KBM-7 (cell line): ENCODE measurements at regions not wholly inside any gene's neighbourhood (a gene's known extent, or its start where the extent isn't known, plus 50 kb on each side); places are given as distances from the start of the nearest gene placed in this dataset.

Experiments used
- DNase-seq: peaks from one replicate; pipeline ENCODE4 v3.0.0-alpha.2; 2015
- in situ Hi-C: fragments of 300-500 bp; cut with MboI; formaldehyde crosslinking; loops from 2 replicates; pipeline ENCODE4 v1.14.3; 2020; ENCODE audit warnings: low sequenced_read_pairs, low pct_unique_long_range_greater_than_20kb, mixed read lengths

- in situ Hi-C loops, result no loop called here
- DNase-seq, result no peak
Measured at GRCh38 chr5:56459394-56460194, 226.5 kb upstream of the ANKRD55 start.

GRCh38 chr5:56457887-56458812 is 225.0 kb upstream of the ANKRD55 start:
- no peak for DNase-seq
- in situ Hi-C loops, result no loop called here

DNA sequence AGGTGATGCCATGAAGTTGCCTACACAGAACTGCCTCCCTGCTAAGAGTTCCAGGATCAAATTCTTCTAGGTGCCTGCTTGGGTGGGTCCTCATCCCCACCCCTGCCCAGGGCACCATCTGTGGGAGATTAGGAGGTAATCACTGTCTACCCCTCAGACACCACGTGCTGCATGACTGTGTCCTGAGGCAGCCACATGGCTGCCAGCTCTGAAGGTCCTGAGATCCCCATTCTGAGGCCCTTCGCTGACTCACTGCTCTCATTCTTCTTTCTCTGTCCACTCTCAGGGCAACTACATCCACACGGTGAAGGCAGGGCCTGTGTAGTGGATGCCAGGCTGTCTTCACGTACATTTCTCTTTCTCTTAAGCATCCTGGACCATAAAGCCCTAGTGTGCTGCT is 222.9 kb upstream of the ANKRD55 start:
- no peak for DNase-seq
- in situ Hi-C loops, result no loop called here

DNA sequence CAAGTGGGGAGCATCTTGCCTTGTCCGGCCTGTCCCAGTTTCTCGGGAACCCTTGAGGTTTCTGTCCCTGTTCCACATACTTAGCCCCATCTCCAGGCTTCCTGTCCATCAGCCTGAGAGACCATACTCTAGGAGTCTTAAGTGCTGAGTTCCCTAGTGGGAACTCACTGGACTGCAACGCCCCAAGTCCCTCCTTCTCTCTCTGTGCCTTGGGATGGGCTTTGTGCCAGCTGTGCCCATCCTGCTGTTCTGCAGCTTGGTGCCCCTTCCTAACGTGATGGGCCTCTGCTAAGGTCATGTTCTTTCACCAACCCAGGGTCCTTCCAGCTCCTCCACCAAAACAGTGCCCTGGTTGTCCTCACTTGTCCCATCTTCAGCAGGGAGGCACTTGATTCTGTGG is 222.3 kb upstream of the ANKRD55 start:
- no peak for DNase-seq
- in situ Hi-C loops, result no loop called here

GRCh38 chr5:56454219-56454862 is 221.2 kb upstream of the ANKRD55 start:
- in situ Hi-C loops, result no loop called here
- peak; percentile 21 for DNase-seq

DNA sequence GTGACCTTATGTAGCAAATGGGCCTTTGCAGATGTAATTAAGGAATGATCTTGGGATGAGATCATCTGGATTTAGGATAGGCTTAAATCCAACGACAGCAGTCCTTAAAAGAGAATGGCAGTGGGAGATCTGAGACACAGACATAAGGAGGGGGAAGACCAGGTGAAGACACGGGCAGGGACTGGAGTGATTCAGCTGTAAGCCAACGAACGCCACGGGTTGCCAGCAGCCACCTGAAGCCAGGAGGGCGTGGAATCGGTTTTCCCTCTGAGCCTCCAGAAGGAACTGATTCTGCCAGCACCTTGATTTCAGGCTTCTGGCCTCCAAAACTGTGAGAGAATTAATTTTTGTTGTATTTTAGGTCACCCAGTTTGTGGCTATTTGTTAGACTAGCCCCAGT is 218.6 kb upstream of the ANKRD55 start:
- in situ Hi-C loops, result no loop called here
- DNase-seq, result no peak

GRCh38 chr5:56450766-56451165 is 217.6 kb upstream of the ANKRD55 start:
- DNase-seq, result no peak
- in situ Hi-C loops, result no loop called here

- DNase-seq, result no peak
- in situ Hi-C loops, result no loop called here
Measured at GRCh38 chr5:56449071-56449640, 216.0 kb upstream of the ANKRD55 start.

GRCh38 chr5:56447656-56448055 is 214.5 kb upstream of the ANKRD55 start:
- in situ Hi-C loops, result no loop called here
- no peak for DNase-seq

DNA sequence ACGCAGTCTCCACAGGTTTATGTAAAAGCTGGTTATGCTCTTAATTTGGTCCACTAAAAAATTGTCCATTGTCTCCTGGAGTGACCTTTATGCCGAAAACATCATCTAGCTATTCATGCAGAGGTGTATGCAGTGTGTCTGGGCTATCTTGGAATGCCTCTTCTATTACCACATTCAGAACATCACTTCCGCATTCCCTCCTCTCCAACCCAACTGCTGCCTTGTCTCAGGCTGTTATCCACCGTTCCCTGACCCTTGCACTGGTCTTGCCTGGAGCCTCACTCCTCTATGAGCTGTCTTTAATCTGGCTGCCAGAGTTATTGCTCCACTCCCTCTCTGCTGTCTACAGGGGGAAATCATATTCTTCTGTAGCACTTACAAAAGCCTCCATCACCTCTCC is 214.1 kb upstream of the ANKRD55 start:
- in situ Hi-C loops, result no loop called here

GRCh38 chr5:56446728-56447127 is 213.6 kb upstream of the ANKRD55 start:
- DNase-seq, result no peak
- in situ Hi-C loops, result no loop called here

More for the DNA sequence above, 214.1 kb upstream of the ANKRD55 start:
- DNase-seq, result no peak

GRCh38 chr5:56443826-56444225 is 210.7 kb upstream of the ANKRD55 start:
- no peak for DNase-seq
- in situ Hi-C loops, result no loop called here

DNA sequence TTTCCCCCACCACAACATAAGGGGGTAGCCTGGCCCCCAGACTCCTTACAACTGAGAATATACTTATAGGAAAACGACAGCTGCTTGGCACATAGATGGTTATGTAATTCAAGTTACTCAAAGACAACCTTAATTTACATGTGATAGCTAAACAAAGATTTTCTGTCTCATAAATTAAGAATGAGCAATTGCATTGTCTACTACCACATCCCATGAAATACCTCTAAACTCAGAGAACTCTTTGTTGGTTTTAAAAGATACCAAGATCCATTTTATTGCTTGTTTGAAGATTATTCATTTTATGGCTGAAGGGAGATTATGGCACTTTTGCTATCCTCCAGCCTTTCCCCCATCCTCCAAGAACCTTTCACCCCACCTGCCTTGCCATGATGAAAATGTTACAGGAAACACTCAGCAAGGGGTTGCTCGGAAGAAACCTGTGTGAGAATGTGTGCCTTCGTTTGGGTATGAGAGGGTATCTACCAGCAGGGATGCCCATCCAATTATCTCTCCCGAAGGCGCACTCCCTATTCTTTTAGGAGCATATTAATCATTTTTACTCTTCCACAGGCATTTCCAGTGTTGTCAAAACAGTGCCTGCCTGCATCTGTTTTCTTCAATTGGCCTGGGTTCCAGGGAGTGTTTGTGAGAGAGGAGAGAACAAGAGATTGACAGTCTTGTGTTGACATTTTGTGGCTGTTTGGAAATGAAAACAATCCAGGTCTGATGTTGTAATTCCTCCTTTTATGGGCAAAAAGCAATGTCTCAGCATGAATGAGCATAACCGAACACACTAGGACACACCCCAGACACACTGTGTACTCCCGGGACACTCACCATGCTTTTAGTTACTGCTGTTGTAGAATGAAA is 208.0 kb upstream of the ANKRD55 start:
- in situ Hi-C loops, result no loop called here
- DNase-seq, result no peak

GRCh38 chr5:56434986-56435385 is 201.9 kb upstream of the ANKRD55 start:
- in situ Hi-C loops, result no loop called here
- DNase-seq, result no peak

DNA sequence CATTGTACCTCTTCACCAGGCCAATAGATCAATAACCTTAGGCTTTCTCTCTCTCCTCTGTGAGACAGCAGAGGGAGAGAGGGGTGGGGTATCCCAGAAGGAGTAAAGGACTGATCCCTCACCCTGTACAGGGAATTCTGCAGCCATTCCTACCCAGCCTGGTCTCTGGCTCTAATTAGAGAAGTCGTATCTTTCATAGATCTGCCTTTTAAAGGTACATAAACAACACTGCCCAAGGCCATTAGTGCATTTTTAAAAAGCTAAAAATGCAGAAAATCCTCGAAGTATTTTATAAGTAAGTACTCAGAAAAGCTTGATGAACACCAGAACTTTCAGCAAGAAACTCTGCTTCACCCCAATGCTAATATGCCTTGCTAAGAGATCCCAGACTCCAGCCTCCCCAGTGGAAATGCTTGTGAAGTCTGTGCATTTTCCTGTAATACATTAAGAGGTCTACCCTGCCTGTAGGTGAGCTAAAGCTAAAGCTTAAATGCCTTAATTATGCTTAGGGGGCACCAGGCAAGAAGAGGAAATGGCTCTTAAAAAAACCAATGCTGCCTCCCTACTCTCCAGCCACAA is 200.0 kb upstream of the ANKRD55 start:
- DNase-seq, result no peak
- in situ Hi-C loops, result no loop called here

GRCh38 chr5:56432321-56432720 is 199.2 kb upstream of the ANKRD55 start:
- DNase-seq, result no peak
- in situ Hi-C loops, result no loop called here

DNA sequence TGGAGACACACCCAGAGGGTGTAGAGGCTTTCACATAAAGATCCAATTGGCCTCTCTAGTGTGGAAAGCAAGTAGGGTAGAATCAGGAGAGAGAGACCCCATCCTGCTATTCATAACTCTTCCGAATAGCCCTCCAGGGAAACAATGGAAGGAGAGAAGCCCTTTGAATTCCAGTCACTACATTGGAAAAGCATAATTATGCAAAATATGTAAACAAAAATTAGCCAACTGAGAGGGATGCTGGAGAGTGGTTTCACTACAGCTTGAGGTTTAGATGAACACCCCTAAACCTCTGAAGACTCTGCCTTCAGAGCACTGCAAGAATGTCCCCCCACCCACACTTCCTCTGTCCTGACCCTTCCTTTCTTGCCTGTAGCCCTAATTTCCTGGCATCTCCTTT is 197.3 kb upstream of the ANKRD55 start:
- no peak for DNase-seq
- in situ Hi-C loops, result no loop called here

GRCh38 chr5:56429110-56429561 is 196.0 kb upstream of the ANKRD55 start:
- in situ Hi-C loops, result no loop called here
- DNase-seq, result no peak
